GM18873 (cell line): ENCODE measurements at regions not wholly inside any gene's neighbourhood (a gene's known extent, or its start where the extent isn't known, plus 50 kb on each side); places are given as distances from the start of the nearest gene placed in this dataset.
"Not testable (repeated sequence)": the region's sequence is repeated elsewhere in the genome, so short reads cannot be mapped to it uniquely, and the experiment has no call there.

Source experiments
- ATAC-seq: cut with Tn5 transposase; IDR thresholded peaks from one replicate; pipeline ENCODE4 v1.9.1; 2021; ENCODE audit warnings: mild to moderate bottlenecking, moderate library complexity, moderate number of reproducible peaks; ENCODE audit not compliant: unreplicated experiment, low FRiP score

- ATAC-seq = not testable (repeated sequence)
These were observed 74.0 kb downstream of the TMEM121 start for GRCh38 chr14:105600195-105600938.

- no peak for ATAC-seq
These were observed 74.6 kb downstream of the TMEM121 start for GRCh38 chr14:105600939-105601359.

- ATAC-seq = no peak
These were observed 75.2 kb downstream of the TMEM121 start for GRCh38 chr14:105601360-105602242.

- ATAC-seq = no peak
These were observed 75.9 kb downstream of the TMEM121 start for GRCh38 chr14:105602243-105602750.

- no peak for ATAC-seq
These were observed 76.7 kb downstream of the TMEM121 start for GRCh38 chr14:105602799-105603793.

GRCh38 chr14:105604531-105605463, 78.4 kb downstream of the TMEM121 start:
- ATAC-seq = not testable (repeated sequence)

GRCh38 chr14:105605464-105606304, 79.3 kb downstream of the TMEM121 start:
- ATAC-seq = no peak

- not testable (repeated sequence) for ATAC-seq
These were observed 80.1 kb downstream of the TMEM121 start for GRCh38 chr14:105606305-105606975.

GRCh38 chr14:105607025-105607424, 80.6 kb downstream of the TMEM121 start:
- ATAC-seq = not testable (repeated sequence)

GRCh38 chr14:105614987-105615386, 88.6 kb downstream of the TMEM121 start:
- ATAC-seq = not testable (repeated sequence)

GRCh38 chr14:105615986-105616801, 89.8 kb downstream of the TMEM121 start:
- ATAC-seq = not testable (repeated sequence)

GRCh38 chr14:105616802-105617192, 90.4 kb downstream of the TMEM121 start:
- ATAC-seq = no peak

- ATAC-seq = no peak
These were observed 90.9 kb downstream of the TMEM121 start for GRCh38 chr14:105617201-105617777.

GRCh38 chr14:105617805-105618204, 91.4 kb downstream of the TMEM121 start:
- ATAC-seq = not testable (repeated sequence)

- ATAC-seq = not testable (repeated sequence)
These were observed 92.9 kb downstream of the TMEM121 start for GRCh38 chr14:105619324-105619723.

GRCh38 chr14:105620178-105620864, 93.9 kb downstream of the TMEM121 start:
- ATAC-seq = not testable (repeated sequence)
